ENCODE measurements at regions not wholly inside any gene's neighbourhood (a gene's known extent, or its start where the extent isn't known, plus 50 kb on each side); places are given as distances from the start of the nearest gene placed in this dataset.

DNA sequence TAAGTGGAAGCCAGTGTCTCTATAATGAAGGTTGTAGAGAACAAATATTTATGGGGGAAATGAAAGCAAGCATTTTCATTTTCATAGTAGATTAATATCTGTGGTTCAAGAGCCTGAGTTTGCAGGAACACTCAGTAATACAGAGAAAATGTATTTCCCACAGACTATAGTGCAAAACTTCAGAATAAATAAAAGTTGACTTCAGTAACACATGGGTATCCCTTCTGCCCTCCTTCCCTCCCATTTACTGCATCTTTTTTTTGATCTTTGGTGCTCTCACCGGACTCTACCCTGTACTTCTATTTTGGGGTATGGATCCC lies 75.3 kb upstream of the AMN1 start:
- DNase-seq (ENCODE audit: low read depth) = no peak
- Mint-ChIP-seq H3K36me3 (ENCODE audit: low read depth, unreplicated experiment) (no peaks in the 10 kb centered on the region), H3K27me3 (ENCODE audit: low read depth, unreplicated experiment) (no peaks in the 10 kb centered on the region), H3K4me3 (ENCODE audit: unreplicated experiment) (no peak overlapping the region), H3K27ac (ENCODE audit: unreplicated experiment) (no peak overlapping the region), H3K4me1 (ENCODE audit: low read depth, unreplicated experiment) (no peaks in the 10 kb centered on the region), H3K9me3 (ENCODE audit: unreplicated experiment) (no peaks in the 10 kb centered on the region)
- Histone ChIP-seq H3K4me3 (ENCODE audit: insufficient read depth, low read depth, low read length) (no peak overlapping the region), H3K9me3 (ENCODE audit: insufficient read depth, low read depth, low read length) (no peaks in the 10 kb centered on the region), H3K4me1 (ENCODE audit: insufficient read depth, low read length) (no peaks in the 10 kb centered on the region), H2AFZ (ENCODE audit: low read depth, low read length) (no peak overlapping the region), H3K79me2 (ENCODE audit: insufficient read depth, low read length) (no peaks in the 10 kb centered on the region), H4K20me1 (ENCODE audit: insufficient read depth, low read length) (no peaks in the 10 kb centered on the region), H3K9ac (ENCODE audit: low read length) (no peak overlapping the region), H3K4me2 (ENCODE audit: low read length) (no peak overlapping the region), H3K27me3 (ENCODE audit: insufficient read depth, low read length) (no peaks in the 10 kb centered on the region), H3K36me3 (ENCODE audit: insufficient read depth, low read length) (no peaks in the 10 kb centered on the region), H3K27ac (ENCODE audit: low read depth, low read length) (no peak overlapping the region)
- TF ChIP-seq EZH2 (IDR thresholded peaks at IDR 0.05; ENCODE audit: insufficient read depth, low read length) = no peak
- TF ChIP-seq, protein P1, sequence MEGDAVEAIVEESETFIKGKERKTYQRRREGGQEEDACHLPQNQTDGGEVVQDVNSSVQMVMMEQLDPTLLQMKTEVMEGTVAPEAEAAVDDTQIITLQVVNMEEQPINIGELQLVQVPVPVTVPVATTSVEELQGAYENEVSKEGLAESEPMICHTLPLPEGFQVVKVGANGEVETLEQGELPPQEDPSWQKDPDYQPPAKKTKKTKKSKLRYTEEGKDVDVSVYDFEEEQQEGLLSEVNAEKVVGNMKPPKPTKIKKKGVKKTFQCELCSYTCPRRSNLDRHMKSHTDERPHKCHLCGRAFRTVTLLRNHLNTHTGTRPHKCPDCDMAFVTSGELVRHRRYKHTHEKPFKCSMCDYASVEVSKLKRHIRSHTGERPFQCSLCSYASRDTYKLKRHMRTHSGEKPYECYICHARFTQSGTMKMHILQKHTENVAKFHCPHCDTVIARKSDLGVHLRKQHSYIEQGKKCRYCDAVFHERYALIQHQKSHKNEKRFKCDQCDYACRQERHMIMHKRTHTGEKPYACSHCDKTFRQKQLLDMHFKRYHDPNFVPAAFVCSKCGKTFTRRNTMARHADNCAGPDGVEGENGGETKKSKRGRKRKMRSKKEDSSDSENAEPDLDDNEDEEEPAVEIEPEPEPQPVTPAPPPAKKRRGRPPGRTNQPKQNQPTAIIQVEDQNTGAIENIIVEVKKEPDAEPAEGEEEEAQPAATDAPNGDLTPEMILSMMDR (IDR thresholded peaks at IDR 0.05; ENCODE audit: insufficient read depth, low read depth, low read length) = no peak
- no peak for FAIRE-seq

DNA sequence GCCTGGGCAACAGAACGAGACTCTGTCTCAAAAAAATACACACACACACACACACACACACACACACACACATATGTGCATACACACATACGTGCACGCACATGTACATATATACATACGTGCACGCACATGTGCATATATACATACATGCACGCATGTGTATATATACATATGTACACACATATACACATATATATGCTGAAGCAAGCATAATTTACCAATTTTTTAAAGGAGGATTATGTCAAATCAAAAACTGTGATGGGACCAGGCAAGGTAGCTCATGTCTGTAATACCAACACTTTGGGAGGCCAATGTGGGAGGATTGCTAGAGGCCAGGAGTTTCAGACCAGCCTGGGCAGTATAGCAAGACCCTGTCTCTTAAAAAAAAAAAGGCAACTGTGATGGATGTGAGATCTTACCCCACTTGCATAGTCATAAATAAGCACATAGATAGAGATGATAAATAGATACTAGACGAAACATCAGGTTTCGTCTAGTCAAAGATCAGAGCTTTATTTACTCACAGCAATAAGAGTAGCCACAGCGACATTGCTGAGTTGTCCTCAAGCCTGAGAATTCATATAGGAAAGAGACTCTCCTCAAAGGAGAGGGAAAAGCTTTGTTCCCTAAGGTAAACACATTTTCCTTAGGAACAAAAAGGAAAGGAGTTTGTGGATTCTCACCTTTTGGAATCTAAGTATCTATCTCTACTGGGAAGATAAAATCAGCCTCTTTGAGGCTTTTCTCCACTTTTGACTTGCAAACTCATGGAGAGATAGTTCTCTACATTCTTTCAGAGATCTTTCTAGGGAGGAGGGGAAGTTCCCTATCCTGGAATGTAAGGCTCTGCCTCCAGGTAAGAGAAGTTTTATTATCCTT lies 74.7 kb upstream of the AMN1 start:
- no peaks in the 10 kb centered on the region for H3K27me3 ChIP-seq (ENCODE audit: insufficient read depth, low read length)
- Mint-ChIP-seq H3K4me1 (ENCODE audit: low read depth, unreplicated experiment) (no peaks in the 10 kb centered on the region), H3K27ac (ENCODE audit: unreplicated experiment) (no peak overlapping the region), H3K27me3 (ENCODE audit: low read depth, unreplicated experiment) (no peaks in the 10 kb centered on the region), H3K4me3 (ENCODE audit: unreplicated experiment) (no peak overlapping the region), H3K9me3 (ENCODE audit: unreplicated experiment) (no peaks in the 10 kb centered on the region), H3K36me3 (ENCODE audit: low read depth, unreplicated experiment) (no peaks in the 10 kb centered on the region)
- no peak overlapping the region for H3K4me2 ChIP-seq (ENCODE audit: low read length)
- no peaks in the 10 kb centered on the region for H3K36me3 ChIP-seq (ENCODE audit: insufficient read depth, low read length)
- no peak overlapping the region for H3K4me3 ChIP-seq (ENCODE audit: insufficient read depth, low read depth, low read length)
- no peaks in the 10 kb centered on the region for H3K79me2 ChIP-seq (ENCODE audit: insufficient read depth, low read length)
- H2AFZ ChIP-seq (ENCODE audit: low read depth, low read length) = no peak overlapping the region
- FAIRE-seq (no peak), DNase-seq (ENCODE audit: low read depth) (no peak)
- H3K4me1 ChIP-seq (ENCODE audit: insufficient read depth, low read length) = no peaks in the 10 kb centered on the region
- no peak overlapping the region for H3K9ac ChIP-seq (ENCODE audit: low read length)
- H3K9me3 ChIP-seq (ENCODE audit: insufficient read depth, low read depth, low read length) = no peaks in the 10 kb centered on the region
- TF ChIP-seq, protein P1 (IDR thresholded peaks at IDR 0.05; ENCODE audit: insufficient read depth, low read depth, low read length) = no peak
- TF ChIP-seq EZH2 (IDR thresholded peaks at IDR 0.05; ENCODE audit: insufficient read depth, low read length) = no peak
- H3K27ac ChIP-seq (ENCODE audit: low read depth, low read length) = no peak overlapping the region
- no peaks in the 10 kb centered on the region for H4K20me1 ChIP-seq (ENCODE audit: insufficient read depth, low read length)

DNA sequence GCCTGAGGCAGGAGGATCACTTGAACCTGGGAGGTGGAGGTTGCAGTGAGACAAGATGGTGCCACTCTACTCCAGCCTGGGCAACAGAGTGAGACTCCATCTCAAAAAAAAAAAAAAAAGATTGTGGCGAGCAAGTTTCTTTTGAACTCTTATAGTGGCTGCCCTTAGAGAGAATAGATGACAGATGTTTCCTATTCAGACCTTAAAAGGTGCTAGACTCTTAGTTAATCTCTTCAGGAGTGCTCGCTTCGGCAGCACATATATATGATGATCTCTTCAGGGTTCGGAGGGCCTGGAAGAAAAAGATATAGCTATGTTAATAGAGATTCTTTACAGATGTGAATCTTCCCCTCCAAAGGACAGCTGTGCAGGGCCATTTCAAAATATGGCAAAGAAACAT lies 73.1 kb upstream of the AMN1 start:
- TF ChIP-seq, protein P1 (IDR thresholded peaks at IDR 0.05; ENCODE audit: insufficient read depth, low read depth, low read length) = no peak
- TF ChIP-seq EZH2 (IDR thresholded peaks at IDR 0.05; ENCODE audit: insufficient read depth, low read length) = no peak
- H3K4me1 ChIP-seq (ENCODE audit: insufficient read depth, low read length) = no peaks in the 10 kb centered on the region
- Mint-ChIP-seq H3K4me1 (ENCODE audit: low read depth, unreplicated experiment) (no peaks in the 10 kb centered on the region), H3K9me3 (ENCODE audit: unreplicated experiment) (no peaks in the 10 kb centered on the region), H3K27me3 (ENCODE audit: low read depth, unreplicated experiment) (no peaks in the 10 kb centered on the region), H3K4me3 (ENCODE audit: unreplicated experiment) (no peak overlapping the region), H3K36me3 (ENCODE audit: low read depth, unreplicated experiment) (no peaks in the 10 kb centered on the region), H3K27ac (ENCODE audit: unreplicated experiment) (no peak overlapping the region)
- no peak overlapping the region for H3K9ac ChIP-seq (ENCODE audit: low read length)
- no peaks in the 10 kb centered on the region for H4K20me1 ChIP-seq (ENCODE audit: insufficient read depth, low read length)
- DNase-seq (ENCODE audit: low read depth) = no peak
- no peak overlapping the region for H3K27ac ChIP-seq (ENCODE audit: low read depth, low read length)
- H3K4me3 ChIP-seq (ENCODE audit: insufficient read depth, low read depth, low read length) = no peak overlapping the region
- H3K36me3 ChIP-seq (ENCODE audit: insufficient read depth, low read length) = no peaks in the 10 kb centered on the region
- H3K27me3 ChIP-seq (ENCODE audit: insufficient read depth, low read length) = no peaks in the 10 kb centered on the region
- no peaks in the 10 kb centered on the region for H3K79me2 ChIP-seq (ENCODE audit: insufficient read depth, low read length)
- no peak overlapping the region for H2AFZ ChIP-seq (ENCODE audit: low read depth, low read length)
- H3K9me3 ChIP-seq (ENCODE audit: insufficient read depth, low read depth, low read length) = no peaks in the 10 kb centered on the region
- FAIRE-seq = no peak
- no peak overlapping the region for H3K4me2 ChIP-seq (ENCODE audit: low read length)
